GDM1 (cell line): ENCODE measurements at regions not wholly inside any gene's neighbourhood (a gene's known extent, or its start where the extent isn't known, plus 50 kb on each side); places are given as distances from the start of the nearest gene placed in this dataset.
"Not testable (repeated sequence)": the region's sequence is repeated elsewhere in the genome, so short reads cannot be mapped to it uniquely, and the experiment has no call there.

Source experiments
- DNase-seq: peaks from one replicate; lab custom pipeline; 2025; lab: John Stamatoyannopoulos, UW

DNA sequence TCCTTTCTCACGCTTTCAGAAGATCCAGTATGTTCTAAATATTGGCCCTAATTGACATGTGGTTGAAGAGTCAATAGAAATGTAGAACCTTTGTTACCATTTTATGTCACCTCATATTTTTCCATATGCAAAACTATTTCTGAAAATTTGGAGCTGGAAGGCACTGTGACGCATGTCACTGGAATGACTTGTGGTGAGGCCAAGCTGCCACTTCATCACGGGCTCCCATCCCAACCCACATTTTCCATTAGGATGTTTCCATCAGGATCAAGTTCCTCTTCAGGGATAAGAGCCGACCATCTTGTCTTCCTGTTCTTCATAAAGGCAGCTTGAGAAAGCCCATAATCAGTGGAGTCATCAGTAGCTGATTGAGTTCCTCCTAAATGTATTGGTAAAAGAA lies 1241.7 kb downstream of the GATA3 start:
- no peak for DNase-seq

DNA sequence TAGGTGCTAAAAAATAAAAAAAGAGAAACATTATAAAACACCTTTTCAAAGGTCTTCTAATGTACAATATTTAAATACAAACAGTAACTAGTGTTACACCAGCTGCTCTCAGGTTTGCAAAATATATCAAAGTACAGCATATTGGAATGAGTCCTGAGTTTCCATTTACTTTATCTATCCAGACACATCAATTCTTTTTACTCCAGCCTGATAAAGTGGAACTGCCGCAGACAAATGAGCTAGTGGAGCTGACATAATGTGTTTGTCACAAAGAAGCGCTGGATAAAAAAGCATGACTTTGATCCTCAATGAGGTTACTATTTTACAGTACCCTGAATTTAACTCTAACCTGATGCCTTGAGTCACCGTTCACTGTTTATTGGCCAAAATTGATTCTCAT lies 1243.1 kb downstream of the GATA3 start:
- DNase-seq = no peak

DNA sequence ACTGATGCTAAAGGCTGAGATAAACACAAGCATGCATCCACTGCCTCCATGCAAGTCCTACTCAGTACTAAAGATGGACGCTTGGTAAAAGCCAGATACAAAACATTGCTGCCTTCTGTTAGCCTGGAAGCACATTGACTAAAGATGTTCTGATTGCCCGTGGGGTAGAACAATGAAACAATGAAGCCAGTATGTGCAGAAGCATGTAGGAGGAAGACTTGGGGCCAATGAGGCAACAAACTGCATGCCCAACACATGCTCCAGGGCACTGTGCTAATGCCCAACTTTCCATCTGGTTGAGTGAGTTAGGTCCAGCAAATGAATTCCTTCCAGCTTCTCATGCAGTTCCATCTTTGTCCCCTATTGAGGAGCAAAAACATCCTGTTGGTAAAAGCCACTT lies 1245.5 kb downstream of the GATA3 start:
- no peak for DNase-seq

DNA sequence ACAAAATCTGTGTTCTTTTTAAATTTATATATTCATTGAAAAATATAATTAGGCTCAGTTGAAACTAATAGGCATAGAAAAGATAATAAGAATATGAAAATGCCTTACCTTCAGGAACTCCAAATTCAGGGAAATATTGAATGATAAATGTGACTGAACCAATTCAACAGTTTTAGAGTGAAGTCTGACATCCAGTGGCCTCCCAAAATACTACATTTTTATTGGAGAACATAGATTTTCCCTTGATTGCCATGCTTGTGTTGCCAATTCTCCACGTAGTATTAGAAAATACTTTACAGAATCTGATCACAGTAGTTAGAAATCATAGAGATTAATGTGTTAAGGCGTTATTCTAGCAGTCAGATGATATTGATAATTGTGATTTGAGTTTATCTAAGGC lies 1246.7 kb downstream of the GATA3 start:
- DNase-seq = no peak

DNA sequence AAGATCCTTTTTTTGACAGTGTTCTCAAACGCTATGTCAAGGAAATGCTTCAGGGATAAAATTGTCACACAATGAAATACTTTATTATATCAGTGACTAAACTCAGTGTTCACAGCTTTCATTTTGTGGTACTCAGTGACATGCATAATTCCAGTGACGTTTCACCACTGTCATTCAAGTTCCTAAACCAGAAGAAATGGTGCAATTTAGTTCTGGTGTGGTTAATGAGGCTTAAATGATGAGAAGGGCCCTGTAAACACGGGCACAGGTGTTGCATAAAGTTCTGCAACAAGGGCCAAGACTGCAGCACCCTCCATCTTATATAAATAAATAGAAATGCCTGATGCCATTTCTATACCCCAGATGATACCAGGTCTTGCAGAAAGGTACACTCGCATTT lies 1247.1 kb downstream of the GATA3 start:
- no peak for DNase-seq

DNA sequence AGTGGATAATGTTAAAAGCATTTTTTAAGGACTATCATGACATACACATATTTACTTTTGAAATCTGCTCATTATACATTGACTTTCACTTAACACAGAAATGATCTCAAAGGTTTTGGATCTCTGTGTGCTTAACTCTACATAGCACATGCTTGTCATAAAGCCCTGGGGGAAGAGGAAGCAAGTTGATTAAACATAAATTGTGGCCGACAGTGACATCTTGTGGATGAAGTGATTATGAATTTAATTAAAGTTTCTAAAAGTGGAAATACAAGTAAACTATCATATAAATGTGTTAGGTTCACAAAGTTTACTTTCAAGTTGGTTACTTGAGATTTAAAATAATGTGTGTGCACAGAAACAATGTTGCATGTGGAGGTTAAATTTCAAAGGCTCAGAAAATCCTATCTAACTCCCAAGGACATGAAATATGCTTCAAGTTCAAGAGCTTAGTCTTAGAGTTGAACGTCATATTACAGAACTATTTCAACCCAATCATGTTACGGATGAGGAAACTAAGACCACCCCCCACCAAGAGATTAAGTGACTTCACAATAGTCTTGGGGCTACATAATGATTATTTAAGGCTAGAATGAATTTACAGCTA lies 1247.8 kb downstream of the GATA3 start:
- DNase-seq = peak; percentile 9

DNA sequence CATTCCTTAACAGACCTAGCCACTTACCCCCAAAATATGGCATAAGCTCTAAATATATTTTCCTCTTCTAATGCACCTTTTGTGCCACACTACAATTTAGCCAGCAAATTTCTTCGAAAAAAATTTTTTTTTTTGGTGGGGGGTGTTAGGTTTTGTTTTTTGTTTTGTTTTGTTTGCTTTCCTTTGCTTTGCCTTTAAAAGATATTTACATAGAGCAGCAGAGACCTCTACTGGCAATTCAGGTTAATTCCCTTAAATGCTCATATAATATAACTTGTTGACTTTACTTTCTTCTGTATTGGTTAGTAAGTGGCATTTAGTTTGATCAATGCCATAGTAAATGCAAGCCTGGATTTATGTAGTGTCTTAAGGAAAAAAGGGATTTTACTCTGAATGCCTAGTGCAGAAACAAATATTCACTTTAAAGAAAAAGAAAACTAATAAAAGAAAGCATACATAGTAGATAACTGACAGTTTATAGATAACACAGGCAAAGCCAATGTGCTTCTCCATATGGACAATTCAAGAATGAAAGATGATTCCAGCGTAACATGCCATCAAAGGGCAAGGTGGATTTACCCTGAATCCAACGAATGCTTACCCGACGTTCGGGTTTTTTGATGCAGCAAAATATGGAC lies 1250.6 kb downstream of the GATA3 start:
- no peak for DNase-seq

DNA sequence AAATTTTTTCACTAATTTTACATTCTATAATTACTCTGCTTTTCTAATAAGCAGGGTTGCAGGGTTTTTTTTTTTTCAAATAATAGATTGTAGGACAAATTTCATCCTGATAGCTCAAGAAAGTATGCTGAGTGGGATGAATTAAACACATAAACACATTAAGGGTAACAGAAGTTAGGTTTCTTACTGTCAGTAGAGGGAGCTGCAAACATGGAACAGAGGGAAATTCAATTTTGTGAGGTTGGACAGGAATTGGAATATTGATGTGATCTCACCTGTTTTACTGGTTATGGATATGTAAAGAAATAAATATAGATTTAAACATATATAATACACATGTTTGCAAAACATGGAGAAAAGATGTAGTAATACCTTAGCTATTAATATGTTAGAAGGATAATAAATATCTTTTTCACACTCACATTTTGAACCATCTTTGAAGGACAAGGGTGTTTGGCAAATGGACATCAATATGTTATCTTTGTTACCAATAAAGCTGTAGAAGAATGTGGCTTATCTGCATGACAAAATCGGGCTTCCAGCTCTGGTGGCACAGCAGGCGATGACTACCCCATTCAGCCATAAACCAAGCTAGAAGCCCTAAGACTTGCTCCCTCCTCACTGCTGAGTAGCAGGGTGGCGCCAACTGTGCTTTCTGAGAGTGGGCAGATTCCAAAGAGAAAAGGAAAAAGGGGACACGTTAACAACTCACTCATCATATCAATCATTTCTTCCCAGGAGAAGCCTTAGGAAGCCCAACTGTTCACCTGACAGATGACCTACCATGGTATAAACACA lies 1257.4 kb downstream of the GATA3 start:
- no peak for DNase-seq

DNA sequence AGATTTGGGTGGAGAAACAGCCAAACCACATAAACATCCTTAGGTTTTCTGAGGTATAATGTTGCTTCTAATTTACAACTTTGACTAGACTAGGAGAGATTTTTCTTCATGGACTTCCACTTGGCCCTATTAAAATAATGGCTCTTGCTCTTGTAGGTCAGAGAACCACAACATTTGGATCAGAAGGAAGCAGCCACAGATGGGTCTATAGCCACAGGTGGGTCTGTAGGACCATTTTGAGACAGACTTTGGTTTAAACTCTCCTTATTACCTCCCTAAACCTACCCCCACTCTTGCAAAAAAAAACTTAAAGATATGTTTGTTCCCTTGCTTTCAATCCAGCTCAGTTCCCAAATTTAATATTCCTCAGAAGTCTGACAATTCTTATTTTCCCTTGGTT lies 1260.8 kb downstream of the GATA3 start:
- DNase-seq = no peak

DNA sequence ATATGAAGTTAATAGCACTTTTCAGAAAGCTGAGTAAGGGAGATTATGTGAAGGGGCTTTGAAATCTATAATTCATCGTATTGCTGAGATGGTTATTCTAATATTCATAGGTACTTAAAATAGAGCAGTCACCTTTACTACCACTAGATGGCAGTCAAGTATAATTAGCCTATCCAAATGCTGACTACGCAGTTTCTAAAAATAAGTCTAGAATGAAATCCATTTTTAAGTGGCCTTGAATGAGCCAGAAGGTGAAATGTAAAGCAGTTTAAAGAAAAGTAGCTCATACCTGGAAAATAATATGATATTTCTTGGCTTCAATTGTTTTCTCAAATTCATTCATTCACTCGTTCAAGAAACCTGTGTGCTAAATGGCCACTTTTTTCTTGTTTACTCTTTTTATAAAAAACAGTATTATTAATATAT lies 1277.1 kb downstream of the GATA3 start:
- DNase-seq = peak; percentile 41

DNA sequence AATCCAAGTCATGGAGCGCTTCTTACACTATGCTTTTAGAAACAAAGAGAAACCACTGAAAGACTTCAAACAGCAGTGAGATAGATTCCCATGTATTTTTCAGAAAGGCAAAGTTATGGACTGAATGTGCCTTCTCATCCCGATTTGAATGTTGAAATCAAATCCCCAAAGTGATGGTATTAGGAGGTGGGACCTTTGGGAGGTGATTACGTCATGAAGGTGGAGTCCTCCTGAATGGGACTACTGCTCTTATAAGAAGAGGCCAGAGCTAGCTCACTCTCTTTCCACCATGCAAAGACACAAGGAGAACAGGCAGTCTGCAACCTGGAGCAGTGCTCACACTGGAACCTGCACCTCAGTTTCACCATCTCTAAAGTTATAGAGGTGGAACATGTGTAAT lies 1279.8 kb downstream of the GATA3 start:
- no peak for DNase-seq

DNA sequence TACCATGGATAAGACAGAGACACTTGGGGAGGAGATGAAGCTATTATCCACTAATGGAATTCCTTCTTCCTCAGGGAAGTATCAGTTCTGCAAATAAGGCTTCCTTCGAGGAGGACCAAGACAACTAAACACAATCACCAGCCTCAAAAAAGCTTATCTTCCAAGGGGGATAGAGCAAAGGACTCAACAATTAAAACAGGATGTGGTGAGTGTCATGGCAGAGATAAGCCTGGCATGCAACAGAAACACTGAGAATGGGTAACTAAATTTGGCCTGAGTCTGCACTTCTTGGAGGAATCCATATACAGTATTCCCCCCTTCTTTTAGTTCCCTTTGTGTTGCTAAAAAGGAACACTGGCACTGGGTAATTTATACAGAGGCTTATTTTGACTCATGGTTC lies 1285.2 kb downstream of the GATA3 start:
- DNase-seq = peak; percentile 36

DNA sequence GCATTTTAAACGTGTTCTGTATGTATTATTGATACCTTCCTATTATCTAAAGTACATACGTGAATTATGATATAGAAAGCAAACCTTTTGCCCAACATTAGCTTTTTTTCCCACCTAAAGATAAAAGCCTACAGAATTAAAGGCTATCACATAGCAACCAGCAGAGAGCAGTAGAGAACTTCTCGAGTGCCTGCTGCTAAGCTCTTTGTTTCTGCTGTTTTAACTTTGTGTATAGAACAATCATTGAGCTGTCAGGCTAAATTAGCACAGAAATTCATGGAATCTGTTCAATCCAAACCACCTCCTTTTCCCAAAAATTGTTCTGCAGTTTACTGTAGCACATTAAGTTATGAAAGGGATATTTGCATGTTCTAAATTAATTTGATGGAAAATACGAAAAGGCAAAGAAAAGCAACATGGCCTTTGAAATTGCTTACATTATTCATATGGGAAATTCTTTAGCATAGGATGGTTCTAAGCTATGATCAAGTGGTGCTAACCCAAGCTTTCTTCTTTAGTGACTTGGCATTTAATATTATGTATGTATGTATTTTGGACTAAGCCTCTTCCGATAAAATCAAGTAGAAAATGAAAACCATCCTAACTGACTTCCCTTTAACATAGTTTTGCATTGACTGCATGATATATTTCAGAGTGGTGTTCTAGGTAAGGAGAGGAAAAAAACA lies 1288.5 kb downstream of the GATA3 start:
- peak; percentile 1 for DNase-seq

DNA sequence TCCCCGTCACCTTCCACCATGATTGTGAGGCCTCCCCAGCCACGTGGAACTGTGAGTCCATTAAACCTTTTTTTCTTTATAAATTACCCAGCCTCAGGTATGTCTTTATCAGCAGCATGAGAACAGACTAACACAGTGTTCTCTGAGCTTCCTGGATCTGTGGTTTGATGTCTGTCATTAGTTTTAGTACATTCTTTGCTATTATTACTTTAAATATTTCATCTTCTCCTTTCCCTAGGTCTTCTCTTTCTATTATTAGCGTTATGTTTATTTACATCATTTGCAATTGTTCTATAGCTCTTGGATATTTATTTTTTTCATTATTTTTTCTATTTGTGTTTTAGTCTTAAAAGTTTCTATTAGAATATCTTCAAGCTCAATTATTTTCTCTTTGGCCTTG lies 1293.4 kb downstream of the GATA3 start:
- not testable (repeated sequence) for DNase-seq

DNA sequence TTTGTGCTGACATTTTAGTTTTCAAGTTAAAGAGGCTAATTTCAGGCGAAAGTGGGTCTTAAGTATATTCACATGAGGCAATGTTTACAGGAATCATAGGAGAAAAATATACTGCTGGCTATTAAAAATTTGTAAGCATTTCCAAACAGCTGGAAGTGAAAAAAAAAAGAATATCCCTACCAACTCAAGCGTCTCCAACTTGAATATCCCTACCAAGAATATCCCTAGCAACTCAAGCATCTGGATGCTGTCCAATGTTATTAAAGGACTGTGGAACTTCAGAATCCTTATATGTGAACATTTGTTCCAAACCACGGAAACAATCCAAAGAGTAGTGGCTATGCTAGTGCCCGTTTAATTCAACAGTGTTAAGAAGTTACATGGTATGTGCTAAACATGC lies 1303.0 kb downstream of the GATA3 start:
- DNase-seq = no peak

DNA sequence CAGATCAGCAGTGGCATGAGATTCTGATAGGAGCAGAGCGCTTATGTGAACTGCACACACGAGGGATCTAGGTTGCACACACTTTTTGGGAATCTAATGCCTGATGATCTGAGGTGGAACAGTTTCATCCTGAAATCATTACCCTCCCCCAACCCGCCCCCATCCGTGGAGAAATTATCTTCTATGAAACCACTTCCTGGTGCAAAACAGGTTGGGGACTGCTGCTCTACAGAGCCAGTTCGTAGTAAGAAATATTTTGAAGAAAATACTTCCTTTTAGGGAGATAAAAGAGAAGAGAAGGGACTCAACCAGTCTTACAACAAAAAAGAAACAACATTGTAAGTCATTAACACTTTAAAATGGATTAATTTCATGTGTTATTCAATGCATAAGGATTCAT lies 1308.2 kb downstream of the GATA3 start:
- DNase-seq = no peak

DNA sequence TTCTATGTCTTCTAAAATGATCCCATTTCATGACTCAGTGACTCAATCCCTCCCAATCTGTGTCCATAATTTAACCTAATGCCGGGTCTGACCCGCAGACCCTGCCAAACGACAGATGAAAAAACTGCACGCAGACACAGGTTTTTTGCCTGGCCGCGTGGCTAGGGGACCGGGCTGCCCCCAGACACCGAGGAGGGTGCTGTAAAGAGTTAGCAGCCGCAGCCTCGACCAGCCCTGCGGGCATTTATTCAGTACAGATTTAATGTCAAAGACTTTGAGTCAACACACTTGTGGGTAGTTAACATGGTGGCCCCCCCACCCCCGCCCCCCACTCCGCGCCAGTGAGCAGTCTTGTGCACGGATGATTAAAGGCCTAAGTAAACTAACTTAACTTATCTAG lies 1324.7 kb downstream of the GATA3 start:
- DNase-seq = no peak

DNA sequence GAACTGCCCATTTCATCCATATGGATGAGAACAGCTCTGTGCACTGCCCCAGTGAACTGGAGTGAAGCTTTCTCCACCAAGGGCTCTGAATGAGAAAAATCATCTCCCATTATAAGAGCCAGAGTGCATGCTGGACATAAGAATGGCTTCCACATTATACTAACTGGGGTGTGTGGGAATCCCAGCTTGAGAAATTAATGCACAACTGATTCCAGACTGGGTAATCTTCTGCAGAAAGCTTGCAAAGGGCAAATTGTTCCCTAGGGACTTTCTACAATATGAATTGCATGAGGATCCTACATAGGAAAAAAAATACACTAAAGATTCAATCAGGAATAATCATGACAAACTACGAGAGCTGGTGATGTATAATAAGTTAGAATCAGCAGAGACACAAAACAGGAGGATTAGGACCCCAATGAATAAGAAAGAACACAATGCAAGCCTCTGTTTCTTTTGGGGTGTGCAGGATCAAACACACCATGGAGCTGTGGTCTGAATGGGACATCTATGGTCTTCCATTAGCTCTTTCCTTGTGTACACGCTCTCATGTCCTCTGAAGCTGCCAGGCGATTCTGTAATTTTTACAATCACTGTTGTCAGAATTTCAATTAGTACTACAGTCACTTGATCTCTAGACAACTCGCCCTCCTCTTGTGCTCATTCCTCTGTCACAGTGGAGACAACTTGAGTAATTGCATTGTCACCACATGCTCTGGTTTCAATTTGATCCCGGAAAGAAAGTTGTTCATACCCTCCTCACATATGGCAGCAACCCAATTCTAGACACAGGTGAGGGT lies 1327.4 kb downstream of the GATA3 start:
- DNase-seq = no peak

DNA sequence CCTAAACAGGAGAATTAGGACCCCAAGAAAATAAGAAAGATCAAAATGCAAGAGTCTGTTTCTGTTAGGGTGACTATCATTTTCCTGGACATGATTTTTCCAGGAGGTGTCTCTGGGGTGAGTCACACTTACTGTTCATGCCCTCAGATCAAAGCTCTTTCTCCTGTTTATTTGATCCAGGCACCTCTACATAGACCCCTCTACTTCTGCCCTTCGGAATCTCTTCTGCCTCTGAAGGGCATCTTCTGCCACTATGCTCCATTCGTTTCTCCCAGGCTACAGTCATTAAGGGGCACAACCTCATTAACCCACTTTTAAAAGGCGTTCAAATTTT lies 1328.0 kb downstream of the GATA3 start:
- no peak for DNase-seq

DNA sequence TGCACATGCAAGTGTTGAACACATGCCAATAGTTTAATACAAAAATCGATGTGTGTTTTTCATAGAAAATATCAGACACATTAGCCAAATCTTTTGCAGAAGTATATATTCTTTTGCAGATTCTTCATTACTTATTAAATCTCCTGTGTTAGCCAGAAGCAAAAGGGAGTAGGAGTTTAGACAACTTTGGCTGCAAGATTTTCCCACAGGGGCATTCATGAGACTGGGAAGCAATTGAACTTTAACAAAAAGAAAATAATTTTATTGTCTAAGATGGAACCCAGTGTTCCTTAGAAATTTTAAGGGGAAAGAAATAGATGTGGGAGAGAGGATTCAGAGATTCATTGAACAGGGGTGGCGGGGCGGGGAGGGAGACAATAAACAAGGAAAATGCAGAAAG lies 1336.0 kb downstream of the GATA3 start:
- DNase-seq = no peak

DNA sequence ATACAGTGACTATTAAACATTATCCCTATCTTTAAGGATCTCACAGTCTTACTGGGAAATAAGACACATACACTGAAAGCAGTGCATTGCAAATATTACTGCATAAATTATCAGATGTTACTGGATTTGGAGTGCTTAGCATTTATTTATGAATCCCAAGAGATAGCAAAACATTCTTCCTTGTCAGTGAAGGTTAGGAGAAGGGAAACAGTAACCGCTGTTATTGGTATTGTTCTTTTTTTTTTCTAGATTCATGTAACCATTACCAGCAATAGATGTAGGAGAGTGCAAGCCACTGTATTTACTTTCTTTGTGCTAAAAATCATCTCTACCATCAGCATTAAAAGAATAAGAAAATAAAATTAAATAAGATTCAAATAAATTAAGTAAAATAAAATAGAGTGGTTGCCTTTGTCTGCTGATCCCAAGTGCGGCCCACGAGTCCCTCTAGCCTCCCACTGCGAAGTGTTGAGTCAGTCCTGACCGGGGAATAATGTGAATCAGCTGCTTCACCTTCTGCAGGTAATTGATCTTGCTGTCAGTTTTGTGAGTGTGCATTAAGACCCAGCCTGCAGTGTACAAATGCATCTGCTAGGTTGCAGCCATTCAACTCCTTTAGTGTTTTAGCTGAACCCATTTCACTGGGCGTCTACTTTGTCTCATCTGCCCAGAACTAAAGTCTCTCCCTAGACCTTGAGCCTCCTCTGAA lies 1344.9 kb downstream of the GATA3 start:
- no peak for DNase-seq
